Nephron (organoid): ENCODE measurements at regions not wholly inside any gene's neighbourhood (a gene's known extent, or its start where the extent isn't known, plus 50 kb on each side); places are given as distances from the start of the nearest gene placed in this dataset.

Experiments used
- H3K27ac Mint-ChIP-seq, 3 experiments: 2 replicates each; pipeline ENCODE4 v1.8.0; 2020; ENCODE audit warnings: mixed read lengths in 3 of 3, mild to moderate bottlenecking in 2 of 3, moderate library complexity in 1 of 3
- H3K27me3 Mint-ChIP-seq: 2 replicates; pipeline ENCODE4 v1.8.0; 2021; ENCODE audit warnings: low read depth, mild to moderate bottlenecking, moderate library complexity, mixed read lengths
- H3K36me3 Mint-ChIP-seq: 2 replicates; pipeline ENCODE4 v1.8.0; 2020; ENCODE audit warnings: low read depth, mixed read lengths
- H3K4me1 Mint-ChIP-seq: 2 replicates; pipeline ENCODE4 v1.8.0; 2020; ENCODE audit warnings: mixed read lengths
- H3K4me3 Mint-ChIP-seq, 3 experiments: 2 replicates each; pipeline ENCODE4 v1.8.0; 2020; ENCODE audit warnings: mild to moderate bottlenecking in 3 of 3, mixed read lengths in 3 of 3, moderate library complexity in 2 of 3
- H3K9me3 Mint-ChIP-seq: 2 replicates; pipeline ENCODE4 v1.8.0; 2020; ENCODE audit warnings: mixed read lengths
- TF ChIP-seq, protein P1 (sequence below), 3 experiments: fragments of 200-600 bp; sonication (generic); IDR thresholded peaks; one replicate each; pipeline ENCODE4 v1.5.0; 2021; ENCODE audit warnings: antibody characterized with exemption in 3 of 3; ENCODE audit not compliant: unreplicated experiment in 3 of 3

GRCh38 chr5:143576711-143577484, 173.4 kb upstream of the NR3C1 start:
- TF ChIP-seq, protein P1, sequence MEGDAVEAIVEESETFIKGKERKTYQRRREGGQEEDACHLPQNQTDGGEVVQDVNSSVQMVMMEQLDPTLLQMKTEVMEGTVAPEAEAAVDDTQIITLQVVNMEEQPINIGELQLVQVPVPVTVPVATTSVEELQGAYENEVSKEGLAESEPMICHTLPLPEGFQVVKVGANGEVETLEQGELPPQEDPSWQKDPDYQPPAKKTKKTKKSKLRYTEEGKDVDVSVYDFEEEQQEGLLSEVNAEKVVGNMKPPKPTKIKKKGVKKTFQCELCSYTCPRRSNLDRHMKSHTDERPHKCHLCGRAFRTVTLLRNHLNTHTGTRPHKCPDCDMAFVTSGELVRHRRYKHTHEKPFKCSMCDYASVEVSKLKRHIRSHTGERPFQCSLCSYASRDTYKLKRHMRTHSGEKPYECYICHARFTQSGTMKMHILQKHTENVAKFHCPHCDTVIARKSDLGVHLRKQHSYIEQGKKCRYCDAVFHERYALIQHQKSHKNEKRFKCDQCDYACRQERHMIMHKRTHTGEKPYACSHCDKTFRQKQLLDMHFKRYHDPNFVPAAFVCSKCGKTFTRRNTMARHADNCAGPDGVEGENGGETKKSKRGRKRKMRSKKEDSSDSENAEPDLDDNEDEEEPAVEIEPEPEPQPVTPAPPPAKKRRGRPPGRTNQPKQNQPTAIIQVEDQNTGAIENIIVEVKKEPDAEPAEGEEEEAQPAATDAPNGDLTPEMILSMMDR (IDR thresholded peaks at IDR 0.05; ENCODE audit: unreplicated experiment in 3 of 3): no peak
- H3K36me3 Mint-ChIP-seq: no peaks in the 10 kb centered on the region
- peaks cover 2% of the 10 kb centered on the region for H3K9me3 Mint-ChIP-seq
- H3K27ac Mint-ChIP-seq: peak overlapping the region; percentile 76 to 90 (median 76)
- H3K4me3 Mint-ChIP-seq: peak overlapping the region in 2 of 3 experiments; percentile 4 to 6
- peaks cover 32% of the 10 kb centered on the region for H3K4me1 Mint-ChIP-seq
- no peaks in the 10 kb centered on the region for H3K27me3 Mint-ChIP-seq

- Mint-ChIP-seq H3K36me3 (no peaks in the 10 kb centered on the region), H3K4me1 (peaks cover 41% of the 10 kb centered on the region), H3K27ac (peak overlapping the region in 2 of 3 experiments; percentile 22 to 33), H3K9me3 (peaks cover under 1% of the 10 kb centered on the region), H3K4me3 (no peak overlapping the region), H3K27me3 (no peaks in the 10 kb centered on the region)
- TF ChIP-seq, protein P1 (IDR thresholded peaks at IDR 0.05; ENCODE audit: unreplicated experiment in 3 of 3): no peak
These were observed 171.8 kb upstream of the NR3C1 start for GRCh38 chr5:143575286-143575685.

GRCh38 chr5:143574236-143574635, 170.8 kb upstream of the NR3C1 start:
- Mint-ChIP-seq H3K27ac (peak overlapping the region in 2 of 3 experiments; percentile 6 to 33), H3K4me3 (no peak overlapping the region), H3K9me3 (no peaks in the 10 kb centered on the region), H3K36me3 (no peaks in the 10 kb centered on the region), H3K4me1 (peaks cover 51% of the 10 kb centered on the region), H3K27me3 (no peaks in the 10 kb centered on the region)
- TF ChIP-seq, protein P1 (IDR thresholded peaks at IDR 0.05; ENCODE audit: unreplicated experiment in 3 of 3): no peak

GRCh38 chr5:143573568-143574170, 170.2 kb upstream of the NR3C1 start:
- H3K27ac Mint-ChIP-seq: peak overlapping the region in 1 of 3 experiments; percentile 6
- peaks cover 57% of the 10 kb centered on the region for H3K4me1 Mint-ChIP-seq
- H3K9me3 Mint-ChIP-seq: no peaks in the 10 kb centered on the region
- H3K36me3 Mint-ChIP-seq: no peaks in the 10 kb centered on the region
- H3K4me3 Mint-ChIP-seq: no peak overlapping the region
- TF ChIP-seq, protein P1 (IDR thresholded peaks at IDR 0.05; ENCODE audit: unreplicated experiment in 3 of 3): no peak
- no peaks in the 10 kb centered on the region for H3K27me3 Mint-ChIP-seq

DNA sequence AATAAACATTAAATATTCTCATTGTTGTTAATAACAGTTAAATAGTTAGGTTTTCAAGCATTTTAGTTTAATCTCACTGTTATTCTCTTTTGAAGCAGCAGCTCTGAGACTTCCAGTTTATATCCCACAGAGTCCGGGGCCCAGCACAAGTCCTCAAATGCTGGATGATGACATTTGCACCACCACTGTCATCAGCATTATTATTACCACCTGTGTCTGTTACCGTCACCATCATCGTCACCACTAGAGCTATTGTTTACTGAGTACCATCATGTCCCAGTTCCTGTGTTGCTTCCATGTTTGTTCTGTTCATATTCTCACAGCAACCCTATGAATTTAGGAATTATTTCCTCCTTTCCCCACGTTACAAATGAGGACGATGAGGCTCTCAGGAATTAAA, 169.2 kb upstream of the NR3C1 start:
- Mint-ChIP-seq H3K4me1 (peaks cover 53% of the 10 kb centered on the region), H3K27ac (peak overlapping the region in 1 of 3 experiments; percentile 22), H3K4me3 (no peak overlapping the region), H3K9me3 (no peaks in the 10 kb centered on the region), H3K27me3 (no peaks in the 10 kb centered on the region), H3K36me3 (no peaks in the 10 kb centered on the region)
- TF ChIP-seq, protein P1 (IDR thresholded peaks at IDR 0.05; ENCODE audit: unreplicated experiment in 3 of 3): no peak
